NCI-H1417 (cell line): ENCODE measurements at regions not wholly inside any gene's neighbourhood (a gene's known extent, or its start where the extent isn't known, plus 50 kb on each side); places are given as distances from the start of the nearest gene placed in this dataset.
A peak's percentile ranks its signal among the peaks of the same experiment; 100 is the strongest.
"Not testable (repeated sequence)": the region's sequence is repeated elsewhere in the genome, so short reads cannot be mapped to it uniquely, and the experiment has no call there.

Source experiments
- DNase-seq, 3 experiments: peaks; one replicate each; lab custom pipeline; 2025; lab: John Stamatoyannopoulos, UW

GRCh38 chr5:87138091-87138805, 129.4 kb upstream of the RASA1 start:
- no peak for DNase-seq

DNA sequence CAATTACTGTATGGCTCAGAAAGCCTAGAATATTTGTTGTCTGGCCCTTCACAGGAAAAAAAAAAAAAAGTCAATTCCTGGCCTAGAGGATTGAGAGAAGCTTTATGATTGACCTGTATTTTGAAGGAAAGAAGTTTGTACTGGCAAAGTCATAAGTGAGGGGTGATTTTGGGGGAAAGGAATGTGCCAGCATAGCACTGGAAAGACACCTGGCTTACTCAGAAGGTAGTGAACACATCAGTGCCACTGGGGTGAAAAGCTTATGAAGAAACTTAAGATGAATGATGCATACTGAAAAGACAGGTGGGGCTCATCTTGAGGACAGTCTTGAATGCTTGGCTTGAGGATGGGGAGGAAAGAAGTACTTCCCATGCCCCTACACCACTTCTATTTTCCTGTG, 127.9 kb upstream of the RASA1 start:
- DNase-seq: no peak

DNA sequence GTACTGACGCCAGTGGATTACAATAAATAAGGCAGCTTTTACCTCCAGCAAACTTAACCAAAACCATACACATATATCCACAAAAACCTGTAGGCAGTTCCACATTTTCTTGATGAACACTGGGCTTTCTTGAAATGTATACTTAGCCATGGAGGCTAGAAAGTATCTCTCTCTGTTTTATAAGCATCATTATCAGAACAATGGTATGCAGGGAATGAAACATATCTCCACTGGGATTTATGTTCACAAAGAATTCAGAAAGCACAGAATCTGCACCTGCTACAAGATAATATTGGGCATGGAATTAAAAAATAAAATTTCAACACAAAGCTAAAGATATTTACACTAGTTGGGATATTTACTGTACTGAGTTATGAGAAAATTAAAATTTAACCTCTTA, 126.1 kb upstream of the RASA1 start:
- DNase-seq: no peak

DNA sequence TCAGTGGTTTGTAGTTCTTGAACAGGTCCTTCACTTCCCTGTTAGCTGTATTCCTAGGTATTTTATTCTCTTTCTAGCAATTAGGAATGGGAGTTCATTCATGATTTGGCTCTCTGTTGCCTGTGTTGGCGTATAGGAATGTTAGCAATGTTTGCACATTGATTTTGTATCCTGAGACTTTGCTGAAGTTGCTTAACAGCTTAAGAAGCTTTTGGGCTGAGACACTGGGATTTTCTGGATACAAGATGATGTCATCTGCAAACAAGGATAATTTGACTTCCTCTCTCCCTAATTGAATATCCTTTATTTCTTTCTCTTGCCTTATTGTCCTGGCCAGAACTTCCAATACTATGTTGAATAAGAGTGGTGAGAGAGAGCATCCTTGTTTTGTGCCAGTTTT, 121.8 kb upstream of the RASA1 start:
- DNase-seq: not testable (repeated sequence)

- DNase-seq: no peak
These were observed 120.2 kb upstream of the RASA1 start for GRCh38 chr5:87147441-87147840.

GRCh38 chr5:87150630-87151029, 117.1 kb upstream of the RASA1 start:
- no peak for DNase-seq

GRCh38 chr5:87151547-87151946, 116.1 kb upstream of the RASA1 start:
- DNase-seq: no peak

- no peak for DNase-seq
These were observed 114.8 kb upstream of the RASA1 start for GRCh38 chr5:87152886-87153285.

DNA sequence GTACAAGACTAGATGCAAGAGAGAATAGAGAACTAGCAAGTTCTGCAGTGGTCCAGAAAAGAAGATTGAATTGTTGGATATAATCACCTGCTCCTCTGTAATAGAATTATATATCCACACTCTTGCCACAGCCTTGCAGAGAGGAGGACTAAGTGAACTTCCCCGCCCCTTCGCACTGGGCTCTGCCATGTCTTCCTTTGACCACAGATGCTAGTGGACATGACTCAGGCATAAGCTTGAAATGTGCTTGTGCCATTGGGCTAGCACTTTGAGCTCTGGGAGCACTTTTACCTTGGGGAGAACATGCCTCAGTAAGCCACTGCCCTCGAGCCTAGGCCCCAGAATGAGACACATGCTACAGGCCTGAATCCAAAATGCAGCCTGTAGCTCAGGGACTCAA, 113.5 kb upstream of the RASA1 start:
- DNase-seq: no peak

DNA sequence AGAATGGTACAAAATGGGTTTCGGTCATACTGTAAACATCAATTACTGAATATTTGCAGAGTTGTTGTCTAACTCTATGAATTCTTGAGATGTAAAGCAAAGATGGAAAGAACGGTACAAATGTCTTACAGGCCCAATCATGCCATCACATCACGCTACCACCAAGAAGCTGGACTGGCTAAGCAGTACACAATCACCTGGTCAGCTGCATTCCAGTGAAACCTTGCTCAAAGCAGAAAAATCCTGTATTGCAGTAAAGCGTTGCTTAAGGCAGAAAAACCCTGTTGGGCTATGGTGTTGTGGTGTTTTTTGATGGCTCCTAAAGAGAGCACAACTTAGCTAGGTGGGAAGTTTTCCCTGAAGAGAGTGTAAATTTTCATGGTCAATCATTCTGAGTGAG, 112.6 kb upstream of the RASA1 start:
- no peak for DNase-seq

- DNase-seq: no peak
These were observed 111.1 kb upstream of the RASA1 start for GRCh38 chr5:87156631-87157030.

DNA sequence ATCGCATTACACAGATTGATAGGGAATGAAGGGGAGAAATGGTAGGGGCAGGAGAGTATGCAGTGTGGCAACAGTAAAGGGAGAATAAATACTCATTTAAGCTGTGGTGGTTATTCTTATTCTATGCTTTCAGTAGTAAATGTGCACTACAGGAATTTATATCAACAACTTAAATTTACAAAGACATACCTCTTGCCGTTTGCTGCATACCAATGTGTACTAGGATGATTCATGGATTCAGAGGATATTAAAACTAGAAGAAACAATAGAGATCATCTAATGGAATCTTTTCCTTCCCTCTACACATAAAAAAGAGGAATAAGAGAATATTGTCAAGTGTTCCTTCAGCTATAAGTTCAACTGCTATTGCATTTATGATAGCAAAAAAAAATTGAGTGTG, 103.3 kb upstream of the RASA1 start:
- DNase-seq: no peak

- DNase-seq: no peak
These were observed 98.2 kb upstream of the RASA1 start for GRCh38 chr5:87169300-87169991.

DNA sequence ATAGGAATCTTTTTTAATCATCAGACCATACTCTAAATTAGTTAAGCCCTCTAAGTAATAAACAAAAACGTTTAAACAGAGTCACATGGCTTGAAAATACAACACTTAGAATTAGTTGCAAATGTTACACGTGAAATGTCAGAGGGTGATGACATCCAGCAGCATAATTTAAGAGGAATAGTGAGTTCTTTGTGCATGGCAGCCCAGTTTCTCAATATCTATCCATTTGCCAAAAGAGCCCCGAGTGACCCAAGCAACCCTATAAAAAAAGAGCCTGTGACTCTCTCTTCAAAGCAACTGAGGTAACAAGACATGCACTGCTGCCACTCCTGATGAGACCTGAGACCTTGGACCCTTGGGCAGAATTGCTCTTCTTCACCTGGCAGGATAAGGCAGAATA, 96.9 kb upstream of the RASA1 start:
- no peak for DNase-seq

- no peak for DNase-seq
These were observed 85.0 kb upstream of the RASA1 start for GRCh38 chr5:87182649-87183048.

DNA sequence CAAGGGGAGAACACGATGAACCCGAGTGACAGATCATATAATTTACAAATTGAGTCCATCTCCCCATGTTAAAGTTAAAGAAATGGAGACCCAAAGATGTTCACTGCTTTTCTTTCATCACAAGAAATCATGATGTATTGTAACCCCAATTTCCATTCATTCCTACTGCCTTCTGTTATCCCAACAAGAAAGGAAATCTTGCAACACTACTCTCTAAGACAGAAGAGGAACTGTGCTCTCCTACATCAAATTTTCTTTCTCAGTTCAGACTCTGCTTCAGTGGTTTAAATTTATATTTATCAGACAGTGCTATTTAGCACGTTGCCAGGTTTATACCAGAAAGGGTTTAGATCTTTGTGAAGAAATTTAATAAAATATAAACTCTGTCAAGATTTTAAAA, 83.8 kb upstream of the RASA1 start:
- no peak for DNase-seq

GRCh38 chr5:87184605-87185004, 83.1 kb upstream of the RASA1 start:
- no peak for DNase-seq

- peak in 1 of 3 experiments; percentile 2 for DNase-seq
These were observed 81.8 kb upstream of the RASA1 start for GRCh38 chr5:87185838-87186237.

DNA sequence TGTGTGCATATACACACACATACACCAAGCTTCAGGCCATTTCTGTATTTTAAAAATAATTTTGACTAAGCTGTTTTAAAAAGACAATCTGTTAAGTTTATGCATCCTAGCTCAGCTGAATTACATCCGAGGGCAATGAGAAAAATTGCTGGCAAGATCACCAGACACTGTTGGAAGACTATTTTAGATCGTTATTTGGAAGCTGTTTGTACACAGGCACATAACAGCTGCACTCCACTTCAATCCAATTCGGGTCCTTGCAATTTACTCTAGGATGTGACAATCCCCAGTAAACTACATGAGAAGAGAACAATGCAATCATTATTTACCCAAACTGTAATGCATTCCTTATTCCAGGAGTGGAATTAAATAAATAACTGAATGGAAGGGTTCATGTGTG, 79.3 kb upstream of the RASA1 start:
- DNase-seq: peak in 1 of 3 experiments; percentile 6

DNA sequence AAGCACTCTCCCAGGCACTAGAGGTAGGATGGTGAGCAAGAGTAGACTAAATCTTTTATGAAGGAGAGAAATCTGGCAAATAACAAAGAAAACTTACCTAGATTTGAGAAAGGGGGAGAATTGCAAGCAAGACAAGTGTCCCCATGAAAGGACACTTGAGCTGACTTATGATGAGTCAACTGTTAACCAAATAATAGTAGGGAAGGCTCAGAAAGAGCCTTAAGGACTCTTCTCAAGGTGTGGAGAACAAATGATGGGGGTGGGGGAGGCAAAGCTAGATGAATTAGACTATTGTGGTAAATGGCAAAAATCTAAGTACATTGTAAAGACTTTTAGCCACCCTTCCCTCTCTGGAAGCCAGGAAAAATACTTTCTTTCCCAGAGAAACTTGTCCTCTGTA, 77.6 kb upstream of the RASA1 start:
- no peak for DNase-seq

- DNase-seq: peak in 1 of 3 experiments; percentile 5
These were observed 77.0 kb upstream of the RASA1 start for GRCh38 chr5:87190687-87191086.

- no peak for DNase-seq
These were observed 76.0 kb upstream of the RASA1 start for GRCh38 chr5:87191645-87192044.

DNA sequence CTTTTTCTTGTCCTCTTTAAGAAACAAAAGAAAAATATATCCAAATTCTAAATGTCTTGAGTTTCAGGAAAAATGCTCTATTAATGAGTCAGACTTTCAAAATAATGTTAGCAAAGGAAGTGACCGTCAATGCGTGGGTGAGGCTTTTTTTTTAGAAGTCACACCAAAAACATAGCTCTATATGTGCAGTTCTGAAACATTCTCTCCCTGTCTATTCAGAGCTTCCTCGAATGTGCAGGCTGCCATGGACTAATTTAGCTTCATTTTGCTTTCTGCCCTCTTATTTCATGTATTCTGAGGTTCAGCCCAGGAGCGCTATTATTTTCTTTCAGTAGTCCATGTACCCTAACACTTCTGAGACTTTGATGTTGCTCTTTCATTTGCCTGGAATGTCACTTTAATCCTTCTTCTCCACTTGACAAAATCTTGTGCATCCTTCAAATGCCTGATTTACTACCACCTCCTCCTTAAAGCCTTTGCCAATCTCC, 72.5 kb upstream of the RASA1 start:
- no peak for DNase-seq

- no peak for DNase-seq
These were observed 72.1 kb upstream of the RASA1 start for GRCh38 chr5:87195616-87196015.
